ENCODE measurements at regions not wholly inside any gene's neighbourhood (a gene's known extent, or its start where the extent isn't known, plus 50 kb on each side); places are given as distances from the start of the nearest gene placed in this dataset.

GRCh38 chr2:33859811-33860461, 260.8 kb upstream of the FAM98A start:
- TF ChIP-seq CTCF (conservative IDR thresholded peaks at IDR 0.05; ENCODE audit: low read length): no peak
- TF ChIP-seq EZH2phosphoT487 (IDR thresholded peaks at IDR 0.05; ENCODE audit: borderline replicate concordance, low read depth, low read length): no peak

Data from OCI-LY7 (cell line).